Loucy (cell line): ENCODE measurements at regions not wholly inside any gene's neighbourhood (a gene's known extent, or its start where the extent isn't known, plus 50 kb on each side); places are given as distances from the start of the nearest gene placed in this dataset.

Experiments used
- H2AFZ ChIP-seq: fragments of 200-600 bp; sonication (generic); 2 replicates; pipeline ENCODE4 v1.6.0; 2016; ENCODE audit warnings: antibody characterized with exemption, mild to moderate bottlenecking, low read length, moderate library complexity
- H3F3A ChIP-seq: fragments of 200-600 bp; 2 replicates; pipeline ENCODE4 v1.6.0; 2016; ENCODE audit warnings: antibody characterized with exemption, low read depth, mild to moderate bottlenecking
- H3K27me3 ChIP-seq: fragments of 200-600 bp; sonication (generic); 2 replicates; pipeline ENCODE4 v1.6.1; 2014; ENCODE audit warnings: low read length, mild to moderate bottlenecking; ENCODE audit not compliant: insufficient read depth, poor library complexity, severe bottlenecking
- H3K36me3 ChIP-seq: fragments of 200-600 bp; sonication (generic); 2 replicates; pipeline ENCODE4 v1.6.1; 2016; ENCODE audit warnings: low read length; ENCODE audit not compliant: insufficient read depth
- H3K4me1 ChIP-seq: fragments of 200-600 bp; sonication (generic); 2 replicates; pipeline ENCODE4 v1.5.1; 2014; ENCODE audit warnings: low read length, mild to moderate bottlenecking; ENCODE audit not compliant: insufficient read depth, poor library complexity, severe bottlenecking
- H3K4me2 ChIP-seq: fragments of 200-600 bp; sonication (generic); 2 replicates; pipeline ENCODE4 v1.6.0; 2014; ENCODE audit warnings: antibody characterized with exemption, low read length, low read depth, mild to moderate bottlenecking; ENCODE audit not compliant: poor library complexity, severe bottlenecking
- H3K4me3 ChIP-seq: fragments of 200-600 bp; sonication (generic); 2 replicates; pipeline ENCODE4 v1.5.1; 2014; ENCODE audit warnings: low read length, mild to moderate bottlenecking, mixed read lengths; ENCODE audit not compliant: poor library complexity, severe bottlenecking
- H3K79me2 ChIP-seq: fragments of 200-600 bp; sonication (generic); 2 replicates; pipeline ENCODE4 v1.6.1; 2014; ENCODE audit warnings: low read length; ENCODE audit not compliant: insufficient read depth
- H3K9ac ChIP-seq: fragments of 200-600 bp; sonication (generic); 2 replicates; pipeline ENCODE4 v1.6.0; 2014; ENCODE audit warnings: mild to moderate bottlenecking, low read depth, low read length, moderate library complexity; ENCODE audit not compliant: poor library complexity, severe bottlenecking
- H3K9me2 ChIP-seq: fragments of 200-600 bp; sonication (generic); replicated peaks from 2 replicates; pipeline ENCODE4 v1.6.1; 2016; ENCODE audit warnings: low read depth, low read length, mixed read lengths
- H3K9me3 ChIP-seq: fragments of 200-600 bp; sonication (generic); 2 replicates; pipeline ENCODE4 v1.6.1; 2014; ENCODE audit warnings: mild to moderate bottlenecking, antibody characterized with exemption, low read length, low read depth; ENCODE audit not compliant: insufficient read depth
- H4K20me1 ChIP-seq: fragments of 200-600 bp; sonication (generic); 2 replicates; pipeline ENCODE4 v1.6.0; 2014; ENCODE audit warnings: antibody characterized with exemption, low read length, mild to moderate bottlenecking; ENCODE audit not compliant: insufficient read depth, poor library complexity, severe bottlenecking
- EZH2phosphoT487 ChIP-seq: fragments of 200-600 bp; IDR thresholded peaks from 2 replicates; pipeline ENCODE4 v1.6.1; 2018; ENCODE audit warnings: antibody characterized with exemption, mild to moderate bottlenecking, moderate library complexity, borderline replicate concordance
- TF ChIP-seq, protein P1 (sequence below): fragments of 200-600 bp; sonication (generic); conservative IDR thresholded peaks from 2 replicates; pipeline ENCODE4 v1.5.1; 2014; ENCODE audit warnings: mild to moderate bottlenecking, antibody characterized with exemption, low read length

DNA sequence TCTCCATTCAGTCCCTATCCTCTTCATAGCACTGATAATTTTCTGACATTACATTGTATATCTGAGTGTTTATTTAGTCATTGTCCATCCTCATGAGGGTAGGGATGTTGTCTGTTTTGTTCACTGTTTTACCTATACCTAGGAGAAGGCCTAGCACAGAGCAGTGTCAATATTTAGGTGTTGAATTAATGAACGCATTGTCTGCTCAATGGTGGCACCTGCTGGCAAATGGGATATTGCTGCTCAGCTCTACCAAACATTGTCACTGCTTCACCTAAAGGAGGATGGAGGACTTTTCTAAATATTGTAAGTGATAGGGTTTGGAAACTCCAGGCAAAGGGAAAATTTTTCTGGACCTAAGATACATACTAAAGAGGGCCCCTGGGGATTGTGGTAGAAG lies 243.9 kb downstream of the RRAGC start:
- Histone ChIP-seq H3K36me3 (no peaks in the 10 kb centered on the region), H3K9ac (no peak overlapping the region), H3K9me3 (no peaks in the 10 kb centered on the region), H3K9me2 (no peaks in the 10 kb centered on the region), H3F3A (no peaks in the 10 kb centered on the region), H3K27me3 (no peaks in the 10 kb centered on the region), H3K79me2 (no peaks in the 10 kb centered on the region), H2AFZ (no peak overlapping the region), H3K4me1 (no peaks in the 10 kb centered on the region), H4K20me1 (no peaks in the 10 kb centered on the region), H3K4me3 (no peak overlapping the region), H3K4me2 (no peak overlapping the region)
- no peak for TF ChIP-seq EZH2phosphoT487
- TF ChIP-seq, protein P1, sequence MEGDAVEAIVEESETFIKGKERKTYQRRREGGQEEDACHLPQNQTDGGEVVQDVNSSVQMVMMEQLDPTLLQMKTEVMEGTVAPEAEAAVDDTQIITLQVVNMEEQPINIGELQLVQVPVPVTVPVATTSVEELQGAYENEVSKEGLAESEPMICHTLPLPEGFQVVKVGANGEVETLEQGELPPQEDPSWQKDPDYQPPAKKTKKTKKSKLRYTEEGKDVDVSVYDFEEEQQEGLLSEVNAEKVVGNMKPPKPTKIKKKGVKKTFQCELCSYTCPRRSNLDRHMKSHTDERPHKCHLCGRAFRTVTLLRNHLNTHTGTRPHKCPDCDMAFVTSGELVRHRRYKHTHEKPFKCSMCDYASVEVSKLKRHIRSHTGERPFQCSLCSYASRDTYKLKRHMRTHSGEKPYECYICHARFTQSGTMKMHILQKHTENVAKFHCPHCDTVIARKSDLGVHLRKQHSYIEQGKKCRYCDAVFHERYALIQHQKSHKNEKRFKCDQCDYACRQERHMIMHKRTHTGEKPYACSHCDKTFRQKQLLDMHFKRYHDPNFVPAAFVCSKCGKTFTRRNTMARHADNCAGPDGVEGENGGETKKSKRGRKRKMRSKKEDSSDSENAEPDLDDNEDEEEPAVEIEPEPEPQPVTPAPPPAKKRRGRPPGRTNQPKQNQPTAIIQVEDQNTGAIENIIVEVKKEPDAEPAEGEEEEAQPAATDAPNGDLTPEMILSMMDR, result peak; percentile 31; the same call in 1 of the 2 replicates

DNA sequence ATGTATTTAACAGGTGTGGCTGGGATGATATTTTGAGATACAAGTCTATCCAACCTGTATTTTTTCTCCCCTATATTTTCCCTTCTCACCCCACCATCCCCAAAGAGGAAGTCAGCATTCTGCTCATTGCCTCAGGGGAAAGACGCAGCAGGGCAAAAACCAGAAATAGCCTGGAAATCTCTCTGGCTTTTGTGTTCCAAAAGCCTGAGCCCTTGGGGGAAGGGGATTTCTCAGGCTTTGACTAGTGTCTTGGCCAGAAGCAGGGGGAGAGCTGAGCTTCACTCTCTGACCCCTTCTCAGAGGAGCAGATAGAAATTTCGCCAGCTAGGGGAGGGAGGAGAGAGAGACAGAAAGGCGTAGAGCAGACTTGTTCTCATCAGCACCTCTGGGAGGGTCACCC lies 244.7 kb downstream of the RRAGC start:
- no peaks in the 10 kb centered on the region for H3K36me3 ChIP-seq
- no peaks in the 10 kb centered on the region for H3K79me2 ChIP-seq
- no peaks in the 10 kb centered on the region for H3K9me2 ChIP-seq
- no peaks in the 10 kb centered on the region for H3K27me3 ChIP-seq
- no peak overlapping the region for H2AFZ ChIP-seq
- H3F3A ChIP-seq, result no peaks in the 10 kb centered on the region
- H3K4me2 ChIP-seq, result no peak overlapping the region
- TF ChIP-seq, protein P1, result no peak
- no peak for TF ChIP-seq EZH2phosphoT487
- no peaks in the 10 kb centered on the region for H3K9me3 ChIP-seq
- H3K4me3 ChIP-seq, result no peak overlapping the region
- H3K9ac ChIP-seq, result no peak overlapping the region
- no peaks in the 10 kb centered on the region for H3K4me1 ChIP-seq
- no peaks in the 10 kb centered on the region for H4K20me1 ChIP-seq

DNA sequence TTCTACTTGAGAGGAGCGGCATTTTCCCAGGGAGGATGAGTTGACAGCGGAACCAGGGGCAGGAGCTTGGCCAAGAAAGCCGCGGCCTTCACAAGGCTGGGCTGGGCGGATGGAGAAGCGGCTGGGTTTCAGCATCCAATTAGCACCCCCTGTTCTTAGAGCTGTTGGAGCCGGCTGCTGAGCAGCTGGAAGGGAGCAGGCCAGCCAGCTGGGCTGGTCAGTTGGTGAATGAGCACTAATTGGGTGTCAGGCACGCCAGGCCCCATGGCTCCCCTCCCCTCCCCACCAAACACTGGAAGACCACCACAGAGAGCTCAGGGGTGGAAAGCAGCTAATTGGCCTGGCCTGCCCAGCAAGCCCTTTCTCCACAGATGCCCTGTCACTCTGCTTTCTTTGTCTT lies 245.6 kb downstream of the RRAGC start:
- no peak overlapping the region for H3K4me3 ChIP-seq
- no peaks in the 10 kb centered on the region for H4K20me1 ChIP-seq
- H3K4me1 ChIP-seq, result no peaks in the 10 kb centered on the region
- H3K9me3 ChIP-seq, result no peaks in the 10 kb centered on the region
- no peak overlapping the region for H3K9ac ChIP-seq
- TF ChIP-seq, protein P1, result no peak
- TF ChIP-seq EZH2phosphoT487, result no peak
- H3K79me2 ChIP-seq, result no peaks in the 10 kb centered on the region
- no peaks in the 10 kb centered on the region for H3K9me2 ChIP-seq
- H2AFZ ChIP-seq, result no peak overlapping the region
- H3K27me3 ChIP-seq, result no peaks in the 10 kb centered on the region
- H3K36me3 ChIP-seq, result no peaks in the 10 kb centered on the region
- no peaks in the 10 kb centered on the region for H3F3A ChIP-seq
- no peak overlapping the region for H3K4me2 ChIP-seq
